ENCODE measurements at regions not wholly inside any gene's neighbourhood (a gene's known extent, or its start where the extent isn't known, plus 50 kb on each side); places are given as distances from the start of the nearest gene placed in this dataset.
"Not testable (repeated sequence)": the region's sequence is repeated elsewhere in the genome, so short reads cannot be mapped to it uniquely, and the experiment has no call there.

DNA sequence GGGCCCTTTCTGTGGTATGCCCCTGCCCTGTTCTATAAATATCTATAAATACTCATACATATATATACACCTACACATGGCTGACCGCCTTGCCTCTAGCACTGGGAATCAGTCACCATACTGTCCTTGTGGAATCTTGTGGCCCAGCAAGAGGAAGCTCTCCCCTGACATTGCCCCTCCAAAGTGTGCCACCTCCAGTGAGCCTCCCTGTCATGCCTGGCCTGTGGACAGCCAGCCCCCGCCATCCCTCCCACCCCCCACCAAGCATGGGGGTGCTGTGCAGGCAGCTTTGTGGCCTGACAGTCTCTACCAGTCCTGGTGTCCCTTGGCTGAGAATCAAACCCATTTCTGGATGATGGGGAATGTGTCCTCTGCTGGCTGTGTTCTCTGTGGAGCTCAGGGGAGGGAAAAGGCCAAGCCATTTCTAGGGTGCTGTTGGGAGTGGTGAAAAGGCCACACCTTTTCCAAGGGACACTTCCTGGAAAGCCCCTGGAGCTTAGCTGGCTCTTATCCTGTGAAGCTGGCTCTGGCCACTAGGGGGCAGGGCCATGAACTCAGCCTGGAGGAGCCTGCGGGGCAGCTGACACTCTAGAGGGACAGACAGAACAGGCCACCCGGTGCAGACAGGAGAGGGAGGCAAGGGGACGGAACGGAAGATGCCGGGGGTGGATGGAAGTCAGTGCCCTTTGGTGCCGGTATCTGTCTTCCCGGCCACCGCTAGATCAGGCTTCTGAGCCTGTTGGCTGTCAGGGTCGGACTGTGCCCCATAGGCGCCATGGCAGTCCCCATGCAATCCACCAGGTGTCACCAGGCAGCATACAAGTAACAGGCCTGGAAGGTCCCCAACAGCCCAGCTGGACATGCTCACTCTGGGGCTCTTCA lies 167.2 kb downstream of the TBC1D2B start:
- DNase-seq = peak in 50 of 56 donors; percentile 11 to 85 (median 64)

- DNase-seq = peak in 2 of 56 donors; percentile 6 to 26
Observed at GRCh38 chr15:77909182-77909940, 168.2 kb downstream of the TBC1D2B start.

- DNase-seq = not testable (repeated sequence)
Observed at GRCh38 chr15:77908752-77909111, 168.8 kb downstream of the TBC1D2B start.

GRCh38 chr15:77907824-77908751 lies 169.4 kb downstream of the TBC1D2B start:
- peak in 1 of 56 donors; percentile 4 for DNase-seq

GRCh38 chr15:77906062-77906990 lies 171.2 kb downstream of the TBC1D2B start:
- DNase-seq = not testable (repeated sequence)

GRCh38 chr15:77905301-77905920 lies 172.1 kb downstream of the TBC1D2B start:
- no peak for DNase-seq

DNA sequence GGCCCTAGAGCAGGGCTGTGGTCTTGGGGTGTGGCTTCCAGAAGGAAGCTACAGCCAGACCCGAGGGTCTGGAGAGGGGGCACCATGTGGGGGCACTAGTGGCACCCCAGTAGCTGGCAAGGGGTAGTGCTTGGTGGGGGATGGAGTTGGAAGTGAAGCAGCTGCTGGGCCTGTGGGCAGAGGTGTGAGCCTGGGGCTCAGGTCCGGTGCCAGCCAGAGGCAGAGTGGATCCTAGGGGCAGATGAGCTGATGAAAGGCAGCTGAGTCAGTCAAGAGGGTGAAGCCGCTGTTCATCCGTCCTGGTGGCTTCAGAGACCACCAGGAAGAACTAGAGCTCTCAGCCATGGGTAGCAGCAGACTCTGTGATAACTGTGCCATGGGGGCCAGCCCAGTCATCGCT lies 172.6 kb downstream of the TBC1D2B start:
- DNase-seq = no peak

DNA sequence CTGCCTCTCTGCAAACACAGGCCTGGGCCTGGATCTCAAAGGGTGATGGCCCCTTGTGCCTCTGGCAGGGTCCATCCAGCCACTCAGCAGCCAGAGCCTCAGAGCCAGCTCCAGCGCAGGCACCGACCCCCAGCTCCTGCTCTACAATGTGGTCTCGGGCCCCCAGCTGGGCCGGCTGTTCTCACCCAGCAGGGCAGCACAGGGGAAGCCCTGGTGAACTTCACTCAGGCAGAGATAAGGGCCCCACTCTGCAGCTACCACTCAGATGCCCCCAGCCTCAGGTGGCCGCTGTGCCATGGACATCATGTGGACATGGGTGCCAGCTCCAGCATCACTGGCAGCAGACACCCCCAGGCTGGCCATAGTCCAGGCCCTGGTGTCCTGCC lies 173.1 kb downstream of the TBC1D2B start:
- no peak for DNase-seq

GRCh38 chr15:77903761-77904435 lies 173.6 kb downstream of the TBC1D2B start:
- DNase-seq = not testable (repeated sequence)

GRCh38 chr15:77902921-77903760 lies 174.4 kb downstream of the TBC1D2B start:
- peak in 1 of 56 donors; percentile 30 for DNase-seq

DNA sequence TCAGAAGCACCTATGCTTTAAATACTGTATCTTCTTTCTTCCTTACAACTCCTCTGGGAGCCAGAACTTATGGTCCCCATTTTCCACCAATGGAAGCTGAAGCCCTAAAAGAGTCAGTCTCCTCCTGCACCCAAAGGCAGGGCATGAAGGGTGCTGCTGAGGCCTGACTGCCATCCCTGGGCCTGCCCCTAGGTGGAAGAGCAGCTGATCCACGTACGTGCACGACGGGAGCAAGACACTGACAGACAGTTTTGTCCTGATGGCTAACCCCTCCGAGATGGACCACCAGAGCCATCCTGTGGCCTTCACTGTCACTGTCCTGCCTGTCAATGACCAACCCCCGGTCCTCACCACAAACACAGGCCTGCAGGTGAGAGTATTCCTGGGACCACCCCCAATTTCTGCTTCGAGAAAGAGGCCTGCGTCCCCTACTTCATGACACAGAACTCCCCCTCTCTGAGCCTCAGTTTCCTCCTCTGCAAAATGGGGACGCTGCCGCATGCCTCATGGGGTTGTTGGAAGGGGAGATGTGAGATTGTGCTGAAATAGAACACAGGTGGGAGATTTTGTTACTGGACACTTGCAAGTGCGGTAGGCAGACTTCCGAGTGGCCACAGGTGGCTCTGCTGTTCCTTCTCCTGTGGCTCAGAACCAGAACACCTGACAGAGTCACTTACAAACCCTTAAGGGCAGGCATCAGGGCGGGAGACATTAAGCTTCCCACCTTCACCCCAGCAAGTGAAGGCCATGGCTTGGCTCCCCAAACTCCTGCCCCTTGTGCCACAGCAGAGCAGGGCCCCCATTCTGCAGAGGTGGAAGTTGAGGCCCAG lies 175.4 kb downstream of the TBC1D2B start:
- no peak for DNase-seq

GRCh38 chr15:77901251-77901881 lies 176.1 kb downstream of the TBC1D2B start:
- DNase-seq = no peak

GRCh38 chr15:77900331-77900963 lies 177.1 kb downstream of the TBC1D2B start:
- DNase-seq = peak in 1 of 56 donors; percentile 19

GRCh38 chr15:77899776-77900175 lies 177.7 kb downstream of the TBC1D2B start:
- DNase-seq = not testable (repeated sequence)

GRCh38 chr15:77898811-77899730 lies 178.4 kb downstream of the TBC1D2B start:
- DNase-seq = no peak

All from nucleus accumbens (tissue), 56 donors.